Astrocyte (in vitro differentiated cells and primary cell): ENCODE measurements at regions not wholly inside any gene's neighbourhood (a gene's known extent, or its start where the extent isn't known, plus 50 kb on each side); places are given as distances from the start of the nearest gene placed in this dataset.

ENCODE experiments used
- EZH2 ChIP-seq: IDR thresholded peaks from 2 replicates; pipeline ENCODE4 v1.6.1; 2012; ENCODE audit warnings: mild to moderate bottlenecking, low read length, inconsistent platforms; ENCODE audit not compliant: insufficient read depth
- TF ChIP-seq, protein P1 (sequence below): IDR thresholded peaks from 2 replicates; pipeline ENCODE4 v1.5.1; 2011; ENCODE audit warnings: low read depth, mild to moderate bottlenecking, inconsistent platforms, low read length, moderate library complexity; ENCODE audit not compliant: insufficient read depth

- TF ChIP-seq EZH2: no peak
- TF ChIP-seq, protein P1, sequence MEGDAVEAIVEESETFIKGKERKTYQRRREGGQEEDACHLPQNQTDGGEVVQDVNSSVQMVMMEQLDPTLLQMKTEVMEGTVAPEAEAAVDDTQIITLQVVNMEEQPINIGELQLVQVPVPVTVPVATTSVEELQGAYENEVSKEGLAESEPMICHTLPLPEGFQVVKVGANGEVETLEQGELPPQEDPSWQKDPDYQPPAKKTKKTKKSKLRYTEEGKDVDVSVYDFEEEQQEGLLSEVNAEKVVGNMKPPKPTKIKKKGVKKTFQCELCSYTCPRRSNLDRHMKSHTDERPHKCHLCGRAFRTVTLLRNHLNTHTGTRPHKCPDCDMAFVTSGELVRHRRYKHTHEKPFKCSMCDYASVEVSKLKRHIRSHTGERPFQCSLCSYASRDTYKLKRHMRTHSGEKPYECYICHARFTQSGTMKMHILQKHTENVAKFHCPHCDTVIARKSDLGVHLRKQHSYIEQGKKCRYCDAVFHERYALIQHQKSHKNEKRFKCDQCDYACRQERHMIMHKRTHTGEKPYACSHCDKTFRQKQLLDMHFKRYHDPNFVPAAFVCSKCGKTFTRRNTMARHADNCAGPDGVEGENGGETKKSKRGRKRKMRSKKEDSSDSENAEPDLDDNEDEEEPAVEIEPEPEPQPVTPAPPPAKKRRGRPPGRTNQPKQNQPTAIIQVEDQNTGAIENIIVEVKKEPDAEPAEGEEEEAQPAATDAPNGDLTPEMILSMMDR: no peak
Observed at GRCh38 chr4:119693126-119693525, 64.5 kb upstream of the PDE5A start.
